ENCODE measurements at regions not wholly inside any gene's neighbourhood (a gene's known extent, or its start where the extent isn't known, plus 50 kb on each side); places are given as distances from the start of the nearest gene placed in this dataset.
"Not testable (repeated sequence)": the region's sequence is repeated elsewhere in the genome, so short reads cannot be mapped to it uniquely, and the experiment has no call there.

- DNase-seq = no peak
These were observed 1276.3 kb upstream of the AUTS2 start for GRCh38 chr7:68321776-68322496.

GRCh38 chr7:68324621-68325020, 1273.7 kb upstream of the AUTS2 start:
- no peak for DNase-seq

GRCh38 chr7:68334216-68334615, 1264.1 kb upstream of the AUTS2 start:
- DNase-seq = no peak

- DNase-seq = no peak
These were observed 1263.5 kb upstream of the AUTS2 start for GRCh38 chr7:68334636-68335272.

- no peak for DNase-seq
These were observed 1261.7 kb upstream of the AUTS2 start for GRCh38 chr7:68336594-68336993.

- DNase-seq = no peak
These were observed 1249.9 kb upstream of the AUTS2 start for GRCh38 chr7:68348401-68348800.

- no peak for DNase-seq
These were observed 1235.3 kb upstream of the AUTS2 start for GRCh38 chr7:68362745-68363518.

GRCh38 chr7:68364886-68365625, 1233.2 kb upstream of the AUTS2 start:
- no peak for DNase-seq

- DNase-seq = no peak
These were observed 1226.3 kb upstream of the AUTS2 start for GRCh38 chr7:68371985-68372384.

GRCh38 chr7:68376131-68376661, 1222.1 kb upstream of the AUTS2 start:
- DNase-seq = no peak

GRCh38 chr7:68381731-68382130, 1216.5 kb upstream of the AUTS2 start:
- DNase-seq = no peak

GRCh38 chr7:68384581-68384980, 1213.7 kb upstream of the AUTS2 start:
- DNase-seq = no peak

GRCh38 chr7:68393051-68393450, 1205.2 kb upstream of the AUTS2 start:
- DNase-seq = no peak

GRCh38 chr7:68394131-68394530, 1204.1 kb upstream of the AUTS2 start:
- no peak for DNase-seq

GRCh38 chr7:68399991-68400590, 1198.2 kb upstream of the AUTS2 start:
- no peak for DNase-seq

GRCh38 chr7:68400783-68401182, 1197.5 kb upstream of the AUTS2 start:
- no peak for DNase-seq

- no peak for DNase-seq
These were observed 1197.0 kb upstream of the AUTS2 start for GRCh38 chr7:68401313-68401712.

- DNase-seq = no peak
These were observed 1191.8 kb upstream of the AUTS2 start for GRCh38 chr7:68406480-68406879.

GRCh38 chr7:68407460-68407859, 1190.8 kb upstream of the AUTS2 start:
- no peak for DNase-seq

- DNase-seq = no peak
These were observed 1189.4 kb upstream of the AUTS2 start for GRCh38 chr7:68408873-68409272.

- DNase-seq = no peak
These were observed 1188.4 kb upstream of the AUTS2 start for GRCh38 chr7:68409851-68410250.

- DNase-seq = not testable (repeated sequence)
These were observed 1187.6 kb upstream of the AUTS2 start for GRCh38 chr7:68410693-68411092.

- DNase-seq = no peak
These were observed 1186.5 kb upstream of the AUTS2 start for GRCh38 chr7:68411742-68412141.
